IMR-90 (cell line): ENCODE measurements at regions not wholly inside any gene's neighbourhood (a gene's known extent, or its start where the extent isn't known, plus 50 kb on each side); places are given as distances from the start of the nearest gene placed in this dataset.
A peak's percentile ranks its signal among the peaks of the same experiment; 100 is the strongest.

Source experiments
- ATAC-seq: fragments of 200-7000 bp; cut with Tn5 transposase; 2 replicates; pipeline ENCODE4 v1.9.1; 2020; ENCODE audit warnings: low read depth, mild to moderate bottlenecking, moderate library complexity
- BruUV-seq: library from RNA; stranded (reverse); fragments of 400-500 nt; replicated peaks from 2 replicates; lab custom pipeline; 2021; lab: Mats Ljungman, UMichigan
- CTCF ChIA-PET: fragments of 300-600 bp; formaldehyde crosslinking; extraction: SDS; loops from one replicate; lab custom pipeline; 2021; ENCODE audit warnings: antibody characterized with exemption; lab: Yijun Ruan, JAX
- POLR2A ChIA-PET: fragments of 300-600 bp; sonication (Branson Sonifier 250); formaldehyde crosslinking; loops from one replicate; lab custom pipeline; 2022; ENCODE audit warnings: antibody characterized with exemption; ENCODE audit not compliant: unreplicated experiment; lab: Charles Lee
- DNase-seq: peaks from one replicate; pipeline ENCODE4 v3.0.0; 2013
- H2AFZ ChIP-seq: replicated peaks from 2 replicates; pipeline ENCODE3; 2013; ENCODE audit warnings: low read length, mild to moderate bottlenecking; ENCODE audit not compliant: poor library complexity
- H2AK5ac ChIP-seq: 2 replicates; pipeline ENCODE4 v1.6.1; 2013; ENCODE audit warnings: low read depth, low read length, inconsistent platforms
- H2AK9ac ChIP-seq: replicated peaks from 2 replicates; pipeline ENCODE3; 2013; ENCODE audit warnings: mild to moderate bottlenecking, low read depth, low read length, moderate library complexity; ENCODE audit not compliant: poor library complexity
- H2BK120ac ChIP-seq: 2 replicates; pipeline ENCODE4 v1.6.1; 2013; ENCODE audit warnings: low read depth, low read length, inconsistent platforms
- H2BK15ac ChIP-seq: 3 replicates; pipeline ENCODE4 v1.6.1; 2013; ENCODE audit warnings: low read depth, low read length, inconsistent platforms
- H2BK20ac ChIP-seq: 2 replicates; pipeline ENCODE4 v1.6.1; 2013; ENCODE audit warnings: low read depth, mild to moderate bottlenecking, inconsistent platforms, low read length, moderate library complexity
- H2BK5ac ChIP-seq: 2 replicates; pipeline ENCODE4 v1.6.1; 2013; ENCODE audit warnings: mild to moderate bottlenecking, low read depth, low read length, inconsistent platforms; ENCODE audit not compliant: poor library complexity, severe bottlenecking
- H3K14ac ChIP-seq: replicated peaks from 2 replicates; pipeline ENCODE4 v1.6.1; 2013; ENCODE audit warnings: low read depth, low read length, inconsistent platforms
- H3K18ac ChIP-seq: 2 replicates; pipeline ENCODE4 v1.6.1; 2013; ENCODE audit warnings: low read depth, low read length, control low read depth
- H3K23ac ChIP-seq: 2 replicates; pipeline ENCODE4 v1.6.1; 2013; ENCODE audit warnings: low read depth, low read length, inconsistent platforms
- H3K27ac ChIP-seq: 2 replicates; pipeline ENCODE4 v1.5.1; 2013; ENCODE audit warnings: mild to moderate bottlenecking, control low read depth, low read length; ENCODE audit not compliant: insufficient read depth
- H3K27me3 ChIP-seq: 2 replicates; pipeline ENCODE4 v1.6.1; 2013; ENCODE audit warnings: low read length; ENCODE audit not compliant: control insufficient read depth, insufficient read depth
- H3K36me3 ChIP-seq: 2 replicates; pipeline ENCODE4 v1.6.1; 2013; ENCODE audit warnings: low read length, mixed read lengths; ENCODE audit not compliant: control insufficient read depth, insufficient read depth
- H3K4ac ChIP-seq: 2 replicates; pipeline ENCODE4 v1.6.1; 2013; ENCODE audit warnings: low read depth, low read length, inconsistent platforms
- H3K4me1 ChIP-seq: 2 replicates; pipeline ENCODE4 v1.6.1; 2013; ENCODE audit warnings: low read length, mixed read lengths; ENCODE audit not compliant: control insufficient read depth, insufficient read depth
- H3K4me2 ChIP-seq: 2 replicates; pipeline ENCODE4 v1.6.1; 2013; ENCODE audit warnings: low read depth, mild to moderate bottlenecking, control low read depth, low read length, moderate library complexity
- H3K4me3 ChIP-seq: 2 replicates; pipeline ENCODE4 v1.5.1; 2013; ENCODE audit warnings: low read depth, mild to moderate bottlenecking, control low read depth, low read length, moderate library complexity; ENCODE audit not compliant: insufficient read depth
- H3K56ac ChIP-seq: 2 replicates; pipeline ENCODE4 v1.6.1; 2013; ENCODE audit warnings: low read length, inconsistent platforms; ENCODE audit not compliant: insufficient read depth; ENCODE audit errors: extremely low read depth
- H3K79me1 ChIP-seq, 2 experiments: 2 replicates each; pipeline ENCODE4 v1.6.1; 2013; ENCODE audit warnings: low read length in 2 of 2, inconsistent platforms in 1 of 2, low read depth in 1 of 2
- H3K9ac ChIP-seq: 2 replicates; pipeline ENCODE4 v1.6.1; 2013; ENCODE audit warnings: low read depth, low read length, control low read depth
- H3K9me1 ChIP-seq: 2 replicates; pipeline ENCODE4 v1.6.1; 2013; ENCODE audit warnings: low read length, inconsistent platforms; ENCODE audit not compliant: insufficient read depth
- H3K9me3 ChIP-seq: 2 replicates; pipeline ENCODE4 v1.6.1; 2013; ENCODE audit warnings: low read length; ENCODE audit not compliant: control insufficient read depth, insufficient read depth
- H4K20me1 ChIP-seq: 2 replicates; pipeline ENCODE4 v1.6.1; 2013; ENCODE audit warnings: low read length, inconsistent platforms; ENCODE audit not compliant: insufficient read depth
- H4K5ac ChIP-seq: 2 replicates; pipeline ENCODE4 v1.6.1; 2013; ENCODE audit warnings: mild to moderate bottlenecking, low read depth, low read length, control low read depth
- H4K8ac ChIP-seq, 2 experiments: 2 replicates each; pipeline ENCODE4 v1.6.1; 2013; ENCODE audit warnings: low read depth in 2 of 2, low read length in 2 of 2, control low read depth in 1 of 2, inconsistent platforms in 1 of 2
- H4K91ac ChIP-seq: 2 replicates; pipeline ENCODE4 v1.6.1; 2013; ENCODE audit warnings: low read depth, low read length, inconsistent platforms; ENCODE audit not compliant: insufficient read depth
- BHLHE40 ChIP-seq: fragments of 150-350 bp; IDR thresholded peaks from 2 replicates; pipeline ENCODE4 v1.6.1; 2016; ENCODE audit warnings: mild to moderate bottlenecking, low read depth, low read length
- CEBPB ChIP-seq: IDR thresholded peaks from 2 replicates; pipeline ENCODE4 v1.6.1; 2012; ENCODE audit warnings: low read depth, low read length, improper control_type of control experiment
- CHD1 ChIP-seq: IDR thresholded peaks from 2 replicates; pipeline ENCODE4 v1.6.1; 2012; ENCODE audit warnings: low read depth, low read length, improper control_type of control experiment
- FOS ChIP-seq: fragments of 150-350 bp; IDR thresholded peaks from 2 replicates; pipeline ENCODE4 v1.6.1; 2016; ENCODE audit warnings: low read depth, low read length
- MAFK ChIP-seq: IDR thresholded peaks from 2 replicates; pipeline ENCODE4 v1.6.1; 2012; ENCODE audit warnings: low read depth, low read length, improper control_type of control experiment
- MAZ ChIP-seq: IDR thresholded peaks from 2 replicates; pipeline ENCODE4 v1.6.1; 2012; ENCODE audit warnings: low read depth, mild to moderate bottlenecking, low read length, improper control_type of control experiment, moderate library complexity, borderline replicate concordance
- MXI1 ChIP-seq: IDR thresholded peaks from 2 replicates; pipeline ENCODE4 v1.6.1; 2012; ENCODE audit warnings: low read depth, mild to moderate bottlenecking, low read length, moderate library complexity, borderline replicate concordance
- NFE2L2 ChIP-seq: fragments of 150-350 bp; IDR thresholded peaks from 2 replicates; pipeline ENCODE4 v1.6.1; 2016; ENCODE audit warnings: low read depth, mild to moderate bottlenecking, low read length
- POLR2A ChIP-seq: IDR thresholded peaks from 2 replicates; pipeline ENCODE4 v1.6.1; 2012; ENCODE audit warnings: mild to moderate bottlenecking, low read depth, low read length
- RAD21 ChIP-seq: IDR thresholded peaks from 2 replicates; pipeline ENCODE4 v1.6.1; 2012; ENCODE audit warnings: low read length, improper control_type of control experiment
- RCOR1 ChIP-seq: IDR thresholded peaks from 2 replicates; pipeline ENCODE4 v1.6.1; 2012; ENCODE audit warnings: mild to moderate bottlenecking, low read length, improper control_type of control experiment; ENCODE audit not compliant: insufficient replicate concordance
- RFX5 ChIP-seq: IDR thresholded peaks from 2 replicates; pipeline ENCODE4 v1.8.0; 2012; ENCODE audit warnings: low read depth, mild to moderate bottlenecking, low read length, moderate library complexity
- SMC3 ChIP-seq: fragments of 150-350 bp; IDR thresholded peaks from 2 replicates; pipeline ENCODE4 v1.6.1; 2016; ENCODE audit warnings: low read depth, mild to moderate bottlenecking, antibody characterized with exemption, low read length, moderate library complexity
- WGBS, 2 experiments: methylation state at CpG; one replicate each; pipeline versions ENCODE4 v1.1.5 to v1.1.7; 2013; ENCODE audit warnings: missing lambda C conversion rate in 2 of 2; ENCODE audit not compliant: insufficient read length in 1 of 2; ENCODE audit errors: extremely low coverage in 2 of 2; 5-methylcytosine and 5-hydroxymethylcytosine counted together
- dilution Hi-C: fragments of 300-500 bp; cut with HindIII; formaldehyde crosslinking; loops from one replicate; pipeline ENCODE4 v1.14.3; 2018; ENCODE audit warnings: low sequenced_read_pairs; ENCODE audit not compliant: unreplicated experiment
- in situ Hi-C: fragments of 300-500 bp; cut with MboI; formaldehyde crosslinking; loops from 3 replicates; pipeline ENCODE4 v1.14.3; 2019; ENCODE audit warnings: low sequenced_read_pairs, inconsistent platforms, mixed read lengths
- intact Hi-C: fragments of 100-400 bp; cut with micrococcal nuclease; formaldehyde crosslinking; loops from 2 replicates; pipeline ENCODE4 v1.10.0; 2022
- TF ChIP-seq, protein P1 (sequence below): fragments of 150-350 bp; IDR thresholded peaks from 2 replicates; pipeline ENCODE4 v1.6.1; 2017; ENCODE audit warnings: mild to moderate bottlenecking, antibody characterized with exemption, low read length, low read depth
- TF ChIP-seq, protein P2 (sequence below): conservative IDR thresholded peaks from 2 replicates; pipeline ENCODE4 v1.5.1; 2012; ENCODE audit warnings: mild to moderate bottlenecking, low read depth, low read length, improper control_type of control experiment
- TF ChIP-seq, protein P3 (sequence below): fragments of 150-350 bp; IDR thresholded peaks from 2 replicates; pipeline ENCODE4 v1.6.1; 2016; ENCODE audit warnings: low read depth, mild to moderate bottlenecking, low read length, moderate library complexity, borderline replicate concordance

DNA sequence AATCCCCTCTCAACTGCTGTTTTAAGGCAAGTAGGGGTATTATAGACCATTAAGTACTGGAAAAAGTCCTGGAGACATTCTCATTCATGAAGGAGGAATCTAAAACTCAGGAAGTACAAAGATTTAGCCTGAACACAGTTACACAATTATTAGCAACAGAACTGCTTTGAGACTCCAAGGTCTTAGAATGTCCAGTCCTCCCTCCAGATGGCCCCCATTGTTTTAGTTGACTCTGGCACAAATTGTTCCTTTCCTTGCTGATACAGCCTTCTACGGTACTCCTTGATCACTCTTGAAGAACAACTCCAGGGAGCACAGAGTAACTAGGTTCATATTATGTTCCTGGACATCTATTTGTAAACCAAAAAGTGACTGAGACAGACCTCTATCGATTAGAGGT, 210.1 kb upstream of the RND3 start:
- H4K91ac ChIP-seq, result peak overlapping the region; percentile 40; the same call in 1 of the 2 replicates
- no peaks in the 10 kb centered on the region for H3K9me1 ChIP-seq
- peak overlapping the region; percentile 69 for H2BK120ac ChIP-seq
- H3K56ac ChIP-seq, result no peak overlapping the region; the same call in 1 of the 2 replicates
- peak overlapping the region; percentile 89 for H4K5ac ChIP-seq
- peak overlapping the region; percentile 76 for H3K4ac ChIP-seq
- no peak overlapping the region for H2AK9ac ChIP-seq
- H3K9ac ChIP-seq, result no peak overlapping the region
- peak overlapping the region; percentile 90 for H3K18ac ChIP-seq
- TF ChIP-seq, protein P1, sequence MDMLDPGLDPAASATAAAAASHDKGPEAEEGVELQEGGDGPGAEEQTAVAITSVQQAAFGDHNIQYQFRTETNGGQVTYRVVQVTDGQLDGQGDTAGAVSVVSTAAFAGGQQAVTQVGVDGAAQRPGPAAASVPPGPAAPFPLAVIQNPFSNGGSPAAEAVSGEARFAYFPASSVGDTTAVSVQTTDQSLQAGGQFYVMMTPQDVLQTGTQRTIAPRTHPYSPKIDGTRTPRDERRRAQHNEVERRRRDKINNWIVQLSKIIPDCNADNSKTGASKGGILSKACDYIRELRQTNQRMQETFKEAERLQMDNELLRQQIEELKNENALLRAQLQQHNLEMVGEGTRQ, result no peak
- TF ChIP-seq NFE2L2 (no peak), FOS (no peak), MAZ (no peak), RFX5 (no peak), POLR2A (no peak), MXI1 (no peak), SMC3 (no peak), MAFK (no peak), RCOR1 (no peak), CHD1 (no peak), CEBPB (no peak), BHLHE40 (no peak), RAD21 (no peak)
- TF ChIP-seq, protein P2, sequence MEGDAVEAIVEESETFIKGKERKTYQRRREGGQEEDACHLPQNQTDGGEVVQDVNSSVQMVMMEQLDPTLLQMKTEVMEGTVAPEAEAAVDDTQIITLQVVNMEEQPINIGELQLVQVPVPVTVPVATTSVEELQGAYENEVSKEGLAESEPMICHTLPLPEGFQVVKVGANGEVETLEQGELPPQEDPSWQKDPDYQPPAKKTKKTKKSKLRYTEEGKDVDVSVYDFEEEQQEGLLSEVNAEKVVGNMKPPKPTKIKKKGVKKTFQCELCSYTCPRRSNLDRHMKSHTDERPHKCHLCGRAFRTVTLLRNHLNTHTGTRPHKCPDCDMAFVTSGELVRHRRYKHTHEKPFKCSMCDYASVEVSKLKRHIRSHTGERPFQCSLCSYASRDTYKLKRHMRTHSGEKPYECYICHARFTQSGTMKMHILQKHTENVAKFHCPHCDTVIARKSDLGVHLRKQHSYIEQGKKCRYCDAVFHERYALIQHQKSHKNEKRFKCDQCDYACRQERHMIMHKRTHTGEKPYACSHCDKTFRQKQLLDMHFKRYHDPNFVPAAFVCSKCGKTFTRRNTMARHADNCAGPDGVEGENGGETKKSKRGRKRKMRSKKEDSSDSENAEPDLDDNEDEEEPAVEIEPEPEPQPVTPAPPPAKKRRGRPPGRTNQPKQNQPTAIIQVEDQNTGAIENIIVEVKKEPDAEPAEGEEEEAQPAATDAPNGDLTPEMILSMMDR, result no peak
- TF ChIP-seq, protein P3, sequence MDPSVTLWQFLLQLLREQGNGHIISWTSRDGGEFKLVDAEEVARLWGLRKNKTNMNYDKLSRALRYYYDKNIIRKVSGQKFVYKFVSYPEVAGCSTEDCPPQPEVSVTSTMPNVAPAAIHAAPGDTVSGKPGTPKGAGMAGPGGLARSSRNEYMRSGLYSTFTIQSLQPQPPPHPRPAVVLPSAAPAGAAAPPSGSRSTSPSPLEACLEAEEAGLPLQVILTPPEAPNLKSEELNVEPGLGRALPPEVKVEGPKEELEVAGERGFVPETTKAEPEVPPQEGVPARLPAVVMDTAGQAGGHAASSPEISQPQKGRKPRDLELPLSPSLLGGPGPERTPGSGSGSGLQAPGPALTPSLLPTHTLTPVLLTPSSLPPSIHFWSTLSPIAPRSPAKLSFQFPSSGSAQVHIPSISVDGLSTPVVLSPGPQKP, result no peak
- H2BK15ac ChIP-seq, result peak overlapping the region; percentile 68; the same call in 1 of the 3 replicates
- CTCF ChIA-PET, result interaction anchor here (1.0 kb wide), 1 partner anchor 8 kb away, joined by 3 read pairs; no protein-coding TSS in a partner anchor
- dilution Hi-C loops (no loop called here), intact Hi-C loops (no loop called here), in situ Hi-C loops (no loop called here)
- WGBS, 2 experiments, result no CpG with 5 or more reads among the region's 2 CpGs
- no peaks in the 10 kb centered on the region for H3K36me3 ChIP-seq
- peak overlapping the region in 1 of 2 experiments; percentile 67; a peak in 2 of 4 replicates for H4K8ac ChIP-seq
- H2BK20ac ChIP-seq, result peak overlapping the region; percentile 73
- peak overlapping the region; percentile 60; the same call in 1 of the 2 replicates for H3K27ac ChIP-seq
- H3K9me3 ChIP-seq, result no peaks in the 10 kb centered on the region
- H2BK5ac ChIP-seq, result peak overlapping the region; percentile 58
- no peaks in the 10 kb centered on the region for H4K20me1 ChIP-seq
- H3K23ac ChIP-seq, result peak overlapping the region; percentile 15; the same call in 1 of the 2 replicates
- peak overlapping the region; percentile 84 for H3K14ac ChIP-seq
- H3K27me3 ChIP-seq, result no peaks in the 10 kb centered on the region
- ATAC-seq (no peak), DNase-seq (no peak)
- no peak overlapping the region; the same call in 1 of the 2 replicates for H2AK5ac ChIP-seq
- peaks cover 5% of the 10 kb centered on the region for H3K4me1 ChIP-seq
- no TSS peak for BruUV-seq
- H3K4me2 ChIP-seq, result no peak overlapping the region; the same call in 1 of the 2 replicates
- H2AFZ ChIP-seq, result no peak overlapping the region
- H3K79me1 ChIP-seq, result no peaks in the 10 kb centered on the region
- H3K4me3 ChIP-seq, result no peak overlapping the region
- POLR2A ChIA-PET, result no interaction called here
